SK-N-SH (cell line): ENCODE measurements at regions not wholly inside any gene's neighbourhood (a gene's known extent, or its start where the extent isn't known, plus 50 kb on each side); places are given as distances from the start of the nearest gene placed in this dataset.

Experiments used
- CTCF ChIA-PET: fragments of 300-600, 350-600 bp; formaldehyde crosslinking; extraction: SDS; loops from one replicate; lab custom pipeline; 2021; lab: Yijun Ruan, JAX
- POLR2A ChIA-PET: fragments of 350-600 bp; sonication (Branson Sonifier 250); formaldehyde crosslinking; extraction: SDS; loops from one replicate; lab custom pipeline; 2020; ENCODE audit warnings: antibody characterized with exemption, inconsistent platforms; lab: Yijun Ruan, JAX
- DNase-seq: peaks from one replicate; pipeline ENCODE4 v3.0.0; 2012
- H2AFZ ChIP-seq: fragments of 200-600 bp; sonication (generic); 2 replicates; pipeline ENCODE4 v1.8.1; 2016; ENCODE audit warnings: antibody characterized with exemption, mild to moderate bottlenecking, low read depth
- H3F3A ChIP-seq: fragments of 200-600 bp; sonication (generic); replicated peaks from 2 replicates; pipeline ENCODE3; 2016; ENCODE audit warnings: antibody characterized with exemption, mild to moderate bottlenecking; ENCODE audit not compliant: insufficient read depth
- H3K27ac ChIP-seq, 2 experiments: fragments of 200-500 bp in 1 of 2; fragments of 200-600 bp in 1 of 2; sonication (Bioruptor generic) in 1 of 2; sonication (generic), shearing (Covaris generic) in 1 of 2; 2 replicates each; pipeline versions ENCODE4 v1.5.1 to v1.6.1; 2014 to 2016; ENCODE audit warnings: low read depth in 2 of 2, inconsistent platforms in 1 of 2, low read length in 1 of 2, mild to moderate bottlenecking in 1 of 2, mixed read lengths in 1 of 2
- H3K27me3 ChIP-seq: fragments of 200-600 bp; sonication (generic), shearing (Covaris generic); 2 replicates; pipeline ENCODE4 v1.6.1; 2016; ENCODE audit warnings: mixed run types; ENCODE audit not compliant: insufficient read depth
- H3K36me3 ChIP-seq, 2 experiments: fragments of 200-500 bp in 1 of 2; fragments of 200-600 bp in 1 of 2; sonication (Bioruptor generic) in 1 of 2; sonication (generic) in 1 of 2; replicated peaks in 1 of 2; 2 replicates each; pipeline versions ENCODE3 to v1.5.1; 2014 to 2016; ENCODE audit warnings: low read length in 1 of 2, mild to moderate bottlenecking in 1 of 2; ENCODE audit not compliant: insufficient read depth in 2 of 2, control insufficient read depth in 1 of 2
- H3K4me1 ChIP-seq, 2 experiments: fragments of 200-500 bp in 1 of 2; fragments of 200-600 bp in 1 of 2; sonication (Bioruptor generic) in 1 of 2; sonication (generic), shearing (Covaris generic) in 1 of 2; 2 replicates each; pipeline versions ENCODE4 v1.5.1 to v1.6.1; 2014 to 2016; ENCODE audit warnings: low read depth in 1 of 2, low read length in 1 of 2, mixed run types in 1 of 2; ENCODE audit not compliant: insufficient read depth in 2 of 2, control insufficient read depth in 1 of 2
- H3K4me2 ChIP-seq: fragments of 200-600 bp; sonication (generic), shearing (Covaris generic); 2 replicates; pipeline ENCODE4 v1.6.1; 2017; ENCODE audit warnings: mixed run types
- H3K4me3 ChIP-seq, 2 experiments: fragments of 200-500 bp in 1 of 2; fragments of 200-600 bp in 1 of 2; sonication (Bioruptor generic) in 1 of 2; sonication (generic), shearing (Covaris generic) in 1 of 2; 2 replicates each; pipeline versions ENCODE4 v1.5.1 to v1.8.1; 2014 to 2016; ENCODE audit warnings: low read depth in 2 of 2, inconsistent platforms in 1 of 2, low read length in 1 of 2, mild to moderate bottlenecking in 1 of 2, mixed read lengths in 1 of 2, moderate library complexity in 1 of 2
- H3K79me2 ChIP-seq: fragments of 200-600 bp; sonication (generic); 2 replicates; pipeline ENCODE4 v1.8.1; 2017; ENCODE audit warnings: mild to moderate bottlenecking; ENCODE audit not compliant: insufficient read depth
- H3K9ac ChIP-seq: fragments of 200-600 bp; sonication (generic); 2 replicates; pipeline ENCODE4 v1.6.1; 2017; ENCODE audit warnings: mixed run types
- H3K9me2 ChIP-seq: fragments of 200-600 bp; sonication (generic); 2 replicates; pipeline ENCODE4 v1.6.1; 2017; ENCODE audit warnings: mixed run types
- H3K9me3 ChIP-seq: fragments of 200-600 bp; sonication (generic); 2 replicates; pipeline ENCODE4 v1.6.1; 2017; ENCODE audit warnings: mixed run types, mild to moderate bottlenecking, moderate library complexity
- H4K20me1 ChIP-seq: fragments of 200-600 bp; sonication (generic); 2 replicates; pipeline ENCODE4 v1.6.1; 2017; ENCODE audit warnings: mild to moderate bottlenecking, mixed run types; ENCODE audit not compliant: insufficient read depth
- CHD2 ChIP-seq: fragments of 150-350 bp; IDR thresholded peaks from 2 replicates; pipeline ENCODE4 v1.6.1; 2018; ENCODE audit warnings: low read length; ENCODE audit not compliant: partially characterized antibody
- EP300 ChIP-seq, 2 experiments: IDR thresholded peaks; 2 replicates each; pipeline versions ENCODE4 v1.4.0 to v1.6.1; 2012; ENCODE audit warnings: borderline replicate concordance in 1 of 2, low read depth in 1 of 2, low read length in 1 of 2
- FOSL2 ChIP-seq: IDR thresholded peaks from 2 replicates; pipeline ENCODE4 v1.4.0; 2012; ENCODE audit warnings: low read depth, mild to moderate bottlenecking, moderate library complexity, borderline replicate concordance
- FOXJ3 ChIP-seq: sonication (generic); formaldehyde crosslinking; IDR thresholded peaks from 2 replicates; pipeline ENCODE4 v1.5.1; 2020; ENCODE audit warnings: mild to moderate bottlenecking, missing genetic modification reagents
- FOXM1 ChIP-seq: IDR thresholded peaks from 2 replicates; pipeline ENCODE4 v1.4.0; 2012; ENCODE audit warnings: low read depth, mild to moderate bottlenecking
- GATA2 ChIP-seq: sonication (generic); formaldehyde crosslinking; IDR thresholded peaks from 2 replicates; pipeline ENCODE4 v1.5.0; 2020; ENCODE audit warnings: mild to moderate bottlenecking, missing genetic modification reagents
- MXI1 ChIP-seq: IDR thresholded peaks from 2 replicates; pipeline ENCODE4 v1.6.1; 2012; ENCODE audit warnings: mild to moderate bottlenecking, low read depth, low read length, improper control_type of control experiment
- NFIC ChIP-seq: IDR thresholded peaks from 2 replicates; pipeline ENCODE4 v1.4.0; 2012; ENCODE audit warnings: borderline replicate concordance
- POLR2AphosphoS5 ChIP-seq: IDR thresholded peaks from 2 replicates; pipeline ENCODE4 v1.6.1; 2012; ENCODE audit warnings: low read depth, low read length
- RFX5 ChIP-seq: IDR thresholded peaks from 2 replicates; pipeline ENCODE4 v1.6.1; 2012; ENCODE audit warnings: mild to moderate bottlenecking, improper control_type of control experiment, low read length
- RXRA ChIP-seq: IDR thresholded peaks from 2 replicates; pipeline ENCODE4 v1.4.0; 2012; ENCODE audit warnings: low read depth, mild to moderate bottlenecking, borderline replicate concordance
- SIN3A ChIP-seq: IDR thresholded peaks from 2 replicates; pipeline ENCODE4 v1.6.1; 2012; ENCODE audit warnings: low read depth, mild to moderate bottlenecking, low read length, moderate library complexity, borderline replicate concordance
- TAF1 ChIP-seq: IDR thresholded peaks from 2 replicates; pipeline ENCODE4 v1.6.1; 2012; ENCODE audit warnings: low read depth, mild to moderate bottlenecking, low read length, moderate library complexity, borderline replicate concordance
- TCF12 ChIP-seq: IDR thresholded peaks from 2 replicates; pipeline ENCODE4 v1.4.0; 2012
- YY1 ChIP-seq: IDR thresholded peaks from 2 replicates; pipeline ENCODE4 v1.4.0; 2012; ENCODE audit warnings: low read depth, mild to moderate bottlenecking
- WGBS: methylation state at CpG from one replicate; pipeline ENCODE4 v1.1.6; 2017; ENCODE audit warnings: low lambda C conversion rate; 5-methylcytosine and 5-hydroxymethylcytosine counted together
- TF ChIP-seq, protein P1 (sequence below): IDR thresholded peaks from 2 replicates; pipeline ENCODE4 v1.4.0; 2012; ENCODE audit warnings: low read depth
- TF ChIP-seq, protein P2 (sequence below): fragments of 150-350 bp; IDR thresholded peaks from 2 replicates; pipeline ENCODE4 v1.6.1; 2016; ENCODE audit warnings: mild to moderate bottlenecking, low read depth, low read length
- TF ChIP-seq, protein P3 (sequence below): fragments of 150-350 bp; IDR thresholded peaks from 2 replicates; pipeline ENCODE4 v1.6.1; 2017; ENCODE audit warnings: antibody characterized with exemption, low read length, low read depth, borderline replicate concordance

DNA sequence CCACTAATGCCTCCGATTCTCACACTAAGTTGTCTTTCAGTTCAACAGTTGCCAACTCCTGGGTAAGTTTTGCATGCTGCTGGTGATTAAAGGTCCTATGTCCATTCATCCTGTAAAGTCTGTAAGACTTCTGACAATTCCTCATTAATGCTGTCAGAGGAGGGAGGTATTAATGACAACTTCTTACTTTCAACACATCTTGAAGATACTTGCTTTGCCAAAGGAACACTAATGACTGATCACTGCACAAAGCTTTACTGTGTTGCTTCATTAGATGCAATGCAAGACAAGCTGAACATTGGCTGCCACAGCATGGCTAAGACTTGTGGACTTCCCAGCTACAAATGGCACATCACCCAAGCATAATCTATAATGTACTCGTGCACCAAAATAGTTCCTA, 114.6 kb upstream of the PRDX6 start:
- no peaks in the 10 kb centered on the region for H3K4me1 ChIP-seq
- no peak for DNase-seq
- H3K4me2 ChIP-seq: no peak overlapping the region
- POLR2A ChIA-PET: no interaction called here
- no peaks in the 10 kb centered on the region for H3K27me3 ChIP-seq
- no peak overlapping the region for H3K27ac ChIP-seq
- H3K9me2 ChIP-seq: no peaks in the 10 kb centered on the region; the same call in 1 of the 2 replicates
- no peak for TF ChIP-seq FOSL2
- TF ChIP-seq POLR2AphosphoS5: no peak
- TF ChIP-seq TAF1: no peak
- no peak for TF ChIP-seq RFX5
- TF ChIP-seq, protein P1, sequence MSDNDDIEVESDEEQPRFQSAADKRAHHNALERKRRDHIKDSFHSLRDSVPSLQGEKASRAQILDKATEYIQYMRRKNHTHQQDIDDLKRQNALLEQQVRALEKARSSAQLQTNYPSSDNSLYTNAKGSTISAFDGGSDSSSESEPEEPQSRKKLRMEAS: no peak
- TF ChIP-seq YY1: no peak
- no peak for TF ChIP-seq GATA2 (CRISPR knock-in tag)
- TF ChIP-seq, protein P2, sequence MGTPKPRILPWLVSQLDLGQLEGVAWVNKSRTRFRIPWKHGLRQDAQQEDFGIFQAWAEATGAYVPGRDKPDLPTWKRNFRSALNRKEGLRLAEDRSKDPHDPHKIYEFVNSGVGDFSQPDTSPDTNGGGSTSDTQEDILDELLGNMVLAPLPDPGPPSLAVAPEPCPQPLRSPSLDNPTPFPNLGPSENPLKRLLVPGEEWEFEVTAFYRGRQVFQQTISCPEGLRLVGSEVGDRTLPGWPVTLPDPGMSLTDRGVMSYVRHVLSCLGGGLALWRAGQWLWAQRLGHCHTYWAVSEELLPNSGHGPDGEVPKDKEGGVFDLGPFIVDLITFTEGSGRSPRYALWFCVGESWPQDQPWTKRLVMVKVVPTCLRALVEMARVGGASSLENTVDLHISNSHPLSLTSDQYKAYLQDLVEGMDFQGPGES: no peak
- TF ChIP-seq TCF12: no peak
- no peak for TF ChIP-seq NFIC
- no peak for TF ChIP-seq CHD2
- no peak for TF ChIP-seq SIN3A
- TF ChIP-seq EP300 (IDR thresholded peaks at IDR 0.05; ENCODE audit: borderline replicate concordance in 1 of 2, low read depth in 1 of 2, low read length in 1 of 2): no peak
- no peak for TF ChIP-seq RXRA
- TF ChIP-seq MXI1: no peak
- TF ChIP-seq FOXJ3: no peak
- TF ChIP-seq, protein P3, sequence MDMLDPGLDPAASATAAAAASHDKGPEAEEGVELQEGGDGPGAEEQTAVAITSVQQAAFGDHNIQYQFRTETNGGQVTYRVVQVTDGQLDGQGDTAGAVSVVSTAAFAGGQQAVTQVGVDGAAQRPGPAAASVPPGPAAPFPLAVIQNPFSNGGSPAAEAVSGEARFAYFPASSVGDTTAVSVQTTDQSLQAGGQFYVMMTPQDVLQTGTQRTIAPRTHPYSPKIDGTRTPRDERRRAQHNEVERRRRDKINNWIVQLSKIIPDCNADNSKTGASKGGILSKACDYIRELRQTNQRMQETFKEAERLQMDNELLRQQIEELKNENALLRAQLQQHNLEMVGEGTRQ: no peak
- no peak for TF ChIP-seq FOXM1
- TF ChIP-seq, all 33 proteins: peak for 0
- no peaks in the 10 kb centered on the region for H3F3A ChIP-seq
- H2AFZ ChIP-seq: no peak overlapping the region
- H3K9ac ChIP-seq: no peak overlapping the region
- H3K4me3 ChIP-seq: no peak overlapping the region
- 71% methylated on average over 2 of the region's 2 CpGs for WGBS
- H4K20me1 ChIP-seq: no peaks in the 10 kb centered on the region
- no peaks in the 10 kb centered on the region for H3K9me3 ChIP-seq
- no peaks in the 10 kb centered on the region for H3K36me3 ChIP-seq
- no peaks in the 10 kb centered on the region for H3K79me2 ChIP-seq
- CTCF ChIA-PET: interaction anchor here (0.7 kb wide), 1 partner anchor 57 kb away, joined by 3 read pairs; no protein-coding TSS in a partner anchor

DNA sequence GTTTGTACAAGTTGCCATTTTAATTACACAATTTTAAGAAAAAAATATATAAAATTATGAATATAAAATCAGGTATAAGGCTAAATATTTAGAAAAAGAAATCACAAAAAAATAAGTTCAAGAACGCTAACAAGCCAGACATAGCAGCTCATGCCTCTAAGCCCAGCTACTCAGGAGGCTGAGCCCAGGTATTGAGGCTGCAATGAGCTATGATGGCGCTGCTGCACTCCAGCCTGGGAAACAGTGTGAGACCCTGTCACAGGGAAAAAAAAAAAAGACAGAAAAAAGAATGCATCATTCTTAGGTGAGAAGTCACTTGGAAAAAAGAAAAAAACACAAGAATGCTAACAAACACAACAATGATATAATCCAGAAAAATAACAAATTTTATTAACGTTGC, 112.3 kb upstream of the PRDX6 start:
- no peaks in the 10 kb centered on the region for H3K79me2 ChIP-seq
- no peaks in the 10 kb centered on the region for H3K27me3 ChIP-seq
- 32% methylated on average over 3 of the region's 3 CpGs for WGBS
- H3K9ac ChIP-seq: no peak overlapping the region
- H3K27ac ChIP-seq: no peak overlapping the region
- H3K4me2 ChIP-seq: no peak overlapping the region
- H3K4me1 ChIP-seq: no peaks in the 10 kb centered on the region
- H3K4me3 ChIP-seq: no peak overlapping the region
- POLR2A ChIA-PET: no interaction called here
- H3F3A ChIP-seq: no peaks in the 10 kb centered on the region
- DNase-seq: no peak
- no peaks in the 10 kb centered on the region for H3K9me3 ChIP-seq
- CTCF ChIA-PET: no interaction called here
- TF ChIP-seq RXRA: no peak
- no peak overlapping the region for H2AFZ ChIP-seq
- H4K20me1 ChIP-seq: no peaks in the 10 kb centered on the region
- no peaks in the 10 kb centered on the region; the same call in 1 of the 2 replicates for H3K9me2 ChIP-seq
- H3K36me3 ChIP-seq: no peaks in the 10 kb centered on the region
